Loucy (cell line): ENCODE measurements at regions not wholly inside any gene's neighbourhood (a gene's known extent, or its start where the extent isn't known, plus 50 kb on each side); places are given as distances from the start of the nearest gene placed in this dataset.

ENCODE experiments used
- H2AFZ ChIP-seq: fragments of 200-600 bp; sonication (generic); 2 replicates; pipeline ENCODE4 v1.6.0; 2016; ENCODE audit warnings: antibody characterized with exemption, mild to moderate bottlenecking, low read length, moderate library complexity
- H3F3A ChIP-seq: fragments of 200-600 bp; 2 replicates; pipeline ENCODE4 v1.6.0; 2016; ENCODE audit warnings: antibody characterized with exemption, low read depth, mild to moderate bottlenecking
- H3K27me3 ChIP-seq: fragments of 200-600 bp; sonication (generic); 2 replicates; pipeline ENCODE4 v1.6.1; 2014; ENCODE audit warnings: low read length, mild to moderate bottlenecking; ENCODE audit not compliant: insufficient read depth, poor library complexity, severe bottlenecking
- H3K36me3 ChIP-seq: fragments of 200-600 bp; sonication (generic); 2 replicates; pipeline ENCODE4 v1.6.1; 2016; ENCODE audit warnings: low read length; ENCODE audit not compliant: insufficient read depth
- H3K4me1 ChIP-seq: fragments of 200-600 bp; sonication (generic); 2 replicates; pipeline ENCODE4 v1.5.1; 2014; ENCODE audit warnings: low read length, mild to moderate bottlenecking; ENCODE audit not compliant: insufficient read depth, poor library complexity, severe bottlenecking
- H3K4me2 ChIP-seq: fragments of 200-600 bp; sonication (generic); 2 replicates; pipeline ENCODE4 v1.6.0; 2014; ENCODE audit warnings: antibody characterized with exemption, low read length, low read depth, mild to moderate bottlenecking; ENCODE audit not compliant: poor library complexity, severe bottlenecking
- H3K4me3 ChIP-seq: fragments of 200-600 bp; sonication (generic); 2 replicates; pipeline ENCODE4 v1.5.1; 2014; ENCODE audit warnings: low read length, mild to moderate bottlenecking, mixed read lengths; ENCODE audit not compliant: poor library complexity, severe bottlenecking
- H3K79me2 ChIP-seq: fragments of 200-600 bp; sonication (generic); 2 replicates; pipeline ENCODE4 v1.6.1; 2014; ENCODE audit warnings: low read length; ENCODE audit not compliant: insufficient read depth
- H3K9ac ChIP-seq: fragments of 200-600 bp; sonication (generic); 2 replicates; pipeline ENCODE4 v1.6.0; 2014; ENCODE audit warnings: mild to moderate bottlenecking, low read depth, low read length, moderate library complexity; ENCODE audit not compliant: poor library complexity, severe bottlenecking
- H3K9me2 ChIP-seq: fragments of 200-600 bp; sonication (generic); replicated peaks from 2 replicates; pipeline ENCODE4 v1.6.1; 2016; ENCODE audit warnings: low read depth, low read length, mixed read lengths
- H3K9me3 ChIP-seq: fragments of 200-600 bp; sonication (generic); 2 replicates; pipeline ENCODE4 v1.6.1; 2014; ENCODE audit warnings: mild to moderate bottlenecking, antibody characterized with exemption, low read length, low read depth; ENCODE audit not compliant: insufficient read depth
- H4K20me1 ChIP-seq: fragments of 200-600 bp; sonication (generic); 2 replicates; pipeline ENCODE4 v1.6.0; 2014; ENCODE audit warnings: antibody characterized with exemption, low read length, mild to moderate bottlenecking; ENCODE audit not compliant: insufficient read depth, poor library complexity, severe bottlenecking
- CTCF ChIP-seq: fragments of 200-600 bp; sonication (generic); conservative IDR thresholded peaks from 2 replicates; pipeline ENCODE4 v1.5.1; 2014; ENCODE audit warnings: mild to moderate bottlenecking, antibody characterized with exemption, low read length
- EZH2phosphoT487 ChIP-seq: fragments of 200-600 bp; IDR thresholded peaks from 2 replicates; pipeline ENCODE4 v1.6.1; 2018; ENCODE audit warnings: antibody characterized with exemption, mild to moderate bottlenecking, moderate library complexity, borderline replicate concordance

- no peak for TF ChIP-seq CTCF
- TF ChIP-seq EZH2phosphoT487: no peak
- Histone ChIP-seq H3K4me1 (peaks cover 10% of the 10 kb centered on the region), H2AFZ (no peak overlapping the region), H3K9me3 (no peaks in the 10 kb centered on the region), H3K36me3 (no peaks in the 10 kb centered on the region), H3K79me2 (no peaks in the 10 kb centered on the region), H3K4me3 (no peak overlapping the region), H3K9ac (no peak overlapping the region), H3K4me2 (peak overlapping the region; percentile 1), H3K9me2 (no peaks in the 10 kb centered on the region), H3K27me3 (no peaks in the 10 kb centered on the region), H3F3A (no peaks in the 10 kb centered on the region), H4K20me1 (no peaks in the 10 kb centered on the region)
Observed at GRCh38 chr10:78700413-78700812, 368.4 kb upstream of the ZMIZ1 start.

GRCh38 chr10:78700816-78701520 lies 367.8 kb upstream of the ZMIZ1 start:
- no peak overlapping the region for H3K4me3 ChIP-seq
- no peaks in the 10 kb centered on the region for H3F3A ChIP-seq
- TF ChIP-seq EZH2phosphoT487: no peak

GRCh38 chr10:78702186-78702585 lies 366.6 kb upstream of the ZMIZ1 start:
- TF ChIP-seq CTCF (no peak), EZH2phosphoT487 (no peak)
- H3K27me3 ChIP-seq: no peaks in the 10 kb centered on the region
- no peak overlapping the region for H3K4me2 ChIP-seq
- H3K4me1 ChIP-seq: peaks cover 10% of the 10 kb centered on the region
- H4K20me1 ChIP-seq: no peaks in the 10 kb centered on the region
- no peaks in the 10 kb centered on the region for H3K9me3 ChIP-seq
- no peak overlapping the region for H3K9ac ChIP-seq
- no peak overlapping the region for H2AFZ ChIP-seq
- no peaks in the 10 kb centered on the region for H3F3A ChIP-seq
- H3K9me2 ChIP-seq: no peaks in the 10 kb centered on the region
- no peak overlapping the region for H3K4me3 ChIP-seq
- no peaks in the 10 kb centered on the region for H3K79me2 ChIP-seq
- H3K36me3 ChIP-seq: no peaks in the 10 kb centered on the region

More at GRCh38 chr10:78700816-78701520, 367.8 kb upstream of the ZMIZ1 start:
- Histone ChIP-seq H3K9me2 (no peaks in the 10 kb centered on the region), H3K79me2 (no peaks in the 10 kb centered on the region), H3K9me3 (no peaks in the 10 kb centered on the region), H2AFZ (no peak overlapping the region), H4K20me1 (no peaks in the 10 kb centered on the region), H3K4me2 (peak overlapping the region; percentile 1), H3K4me1 (peaks cover 10% of the 10 kb centered on the region), H3K27me3 (no peaks in the 10 kb centered on the region), H3K36me3 (no peaks in the 10 kb centered on the region), H3K9ac (no peak overlapping the region)

GRCh38 chr10:78702876-78703275 lies 365.9 kb upstream of the ZMIZ1 start:
- TF ChIP-seq CTCF (no peak), EZH2phosphoT487 (no peak)
- Histone ChIP-seq H3K9ac (no peak overlapping the region), H3K79me2 (no peaks in the 10 kb centered on the region)

More at GRCh38 chr10:78702876-78703275, 365.9 kb upstream of the ZMIZ1 start:
- no peaks in the 10 kb centered on the region for H3F3A ChIP-seq
- no peak overlapping the region for H3K4me3 ChIP-seq
- H2AFZ ChIP-seq: no peak overlapping the region
- H4K20me1 ChIP-seq: no peaks in the 10 kb centered on the region
- H3K36me3 ChIP-seq: no peaks in the 10 kb centered on the region
- H3K4me1 ChIP-seq: peaks cover 10% of the 10 kb centered on the region
- H3K9me3 ChIP-seq: no peaks in the 10 kb centered on the region
- H3K27me3 ChIP-seq: no peaks in the 10 kb centered on the region
- no peak overlapping the region for H3K4me2 ChIP-seq
- H3K9me2 ChIP-seq: no peaks in the 10 kb centered on the region
